ENCODE measurements at regions not wholly inside any gene's neighbourhood (a gene's known extent, or its start where the extent isn't known, plus 50 kb on each side); places are given as distances from the start of the nearest gene placed in this dataset.
"Not testable (repeated sequence)": the region's sequence is repeated elsewhere in the genome, so short reads cannot be mapped to it uniquely, and the experiment has no call there.

GRCh38 chr2:192932376-192932775 is 737.6 kb upstream of the TMEFF2 start:
- no peak overlapping the region for H3K27ac ChIP-seq (ENCODE audit: poor library complexity, severe bottlenecking)
- H3K36me3 ChIP-seq (ENCODE audit: low read depth), result no peaks in the 10 kb centered on the region
- no peak overlapping the region for H3K4me3 ChIP-seq (ENCODE audit: severe bottlenecking)
- DNase-seq (ENCODE audit: low spot score) (no peak), ATAC-seq (ENCODE audit: low read depth) (no peak)
- TF ChIP-seq CTCF (IDR thresholded peaks at IDR 0.05; ENCODE audit: poor library complexity, severe bottlenecking), result no peak
- no peaks in the 10 kb centered on the region for H3K27me3 ChIP-seq (ENCODE audit: insufficient read depth, poor library complexity, severe bottlenecking)
- H3K4me1 ChIP-seq (ENCODE audit: insufficient read depth, poor library complexity, severe bottlenecking), result no peaks in the 10 kb centered on the region
- no peaks in the 10 kb centered on the region for H3K9me3 ChIP-seq (ENCODE audit: severe bottlenecking)

- not testable (repeated sequence) for H3K4me1 ChIP-seq (ENCODE audit: insufficient read depth, poor library complexity, severe bottlenecking); H3K36me3 ChIP-seq (ENCODE audit: low read depth); ATAC-seq (ENCODE audit: low read depth); H3K27me3 ChIP-seq (ENCODE audit: insufficient read depth, poor library complexity, severe bottlenecking); H3K4me3 ChIP-seq (ENCODE audit: severe bottlenecking); H3K9me3 ChIP-seq (ENCODE audit: severe bottlenecking); H3K27ac ChIP-seq (ENCODE audit: poor library complexity, severe bottlenecking); DNase-seq (ENCODE audit: low spot score)
Measured at GRCh38 chr2:192921631-192922030, 726.9 kb upstream of the TMEFF2 start.

GRCh38 chr2:192901446-192901845 is 706.7 kb upstream of the TMEFF2 start:
- Histone ChIP-seq H3K27ac (ENCODE audit: poor library complexity, severe bottlenecking) (no peak overlapping the region), H3K4me1 (ENCODE audit: insufficient read depth, poor library complexity, severe bottlenecking) (no peaks in the 10 kb centered on the region), H3K36me3 (ENCODE audit: low read depth) (no peaks in the 10 kb centered on the region), H3K9me3 (ENCODE audit: severe bottlenecking) (no peaks in the 10 kb centered on the region), H3K27me3 (ENCODE audit: insufficient read depth, poor library complexity, severe bottlenecking) (no peaks in the 10 kb centered on the region), H3K4me3 (ENCODE audit: severe bottlenecking) (no peak overlapping the region)
- ATAC-seq (ENCODE audit: low read depth) (no peak), DNase-seq (ENCODE audit: low spot score) (no peak)
- TF ChIP-seq CTCF (IDR thresholded peaks at IDR 0.05; ENCODE audit: poor library complexity, severe bottlenecking), result no peak

- Histone ChIP-seq H3K27ac (ENCODE audit: poor library complexity, severe bottlenecking) (no peak overlapping the region), H3K4me1 (ENCODE audit: insufficient read depth, poor library complexity, severe bottlenecking) (no peaks in the 10 kb centered on the region), H3K9me3 (ENCODE audit: severe bottlenecking) (no peaks in the 10 kb centered on the region), H3K36me3 (ENCODE audit: low read depth) (no peaks in the 10 kb centered on the region), H3K4me3 (ENCODE audit: severe bottlenecking) (no peak overlapping the region), H3K27me3 (ENCODE audit: insufficient read depth, poor library complexity, severe bottlenecking) (no peaks in the 10 kb centered on the region)
- ATAC-seq (ENCODE audit: low read depth) (no peak), DNase-seq (ENCODE audit: low spot score) (no peak)
- no peak for TF ChIP-seq CTCF (IDR thresholded peaks at IDR 0.05; ENCODE audit: poor library complexity, severe bottlenecking)
Measured at GRCh38 chr2:192899466-192899865, 704.7 kb upstream of the TMEFF2 start.

- DNase-seq (ENCODE audit: low spot score); H3K4me1 ChIP-seq (ENCODE audit: insufficient read depth, poor library complexity, severe bottlenecking); H3K27ac ChIP-seq (ENCODE audit: poor library complexity, severe bottlenecking); ATAC-seq (ENCODE audit: low read depth); H3K9me3 ChIP-seq (ENCODE audit: severe bottlenecking); H3K36me3 ChIP-seq (ENCODE audit: low read depth); H3K4me3 ChIP-seq (ENCODE audit: severe bottlenecking); H3K27me3 ChIP-seq (ENCODE audit: insufficient read depth, poor library complexity, severe bottlenecking): not testable (repeated sequence)
Measured at GRCh38 chr2:192893976-192894375, 699.2 kb upstream of the TMEFF2 start.

GRCh38 chr2:192888109-192888508 is 693.4 kb upstream of the TMEFF2 start:
- Histone ChIP-seq H3K9me3 (ENCODE audit: severe bottlenecking) (no peaks in the 10 kb centered on the region), H3K27ac (ENCODE audit: poor library complexity, severe bottlenecking) (no peak overlapping the region), H3K36me3 (ENCODE audit: low read depth) (no peaks in the 10 kb centered on the region), H3K4me1 (ENCODE audit: insufficient read depth, poor library complexity, severe bottlenecking) (no peaks in the 10 kb centered on the region), H3K4me3 (ENCODE audit: severe bottlenecking) (no peak overlapping the region), H3K27me3 (ENCODE audit: insufficient read depth, poor library complexity, severe bottlenecking) (no peaks in the 10 kb centered on the region)
- ATAC-seq (ENCODE audit: low read depth) (no peak), DNase-seq (ENCODE audit: low spot score) (no peak)
- no peak for TF ChIP-seq CTCF (IDR thresholded peaks at IDR 0.05; ENCODE audit: poor library complexity, severe bottlenecking)
